ENCODE measurements at regions not wholly inside any gene's neighbourhood (a gene's known extent, or its start where the extent isn't known, plus 50 kb on each side); places are given as distances from the start of the nearest gene placed in this dataset.

DNA sequence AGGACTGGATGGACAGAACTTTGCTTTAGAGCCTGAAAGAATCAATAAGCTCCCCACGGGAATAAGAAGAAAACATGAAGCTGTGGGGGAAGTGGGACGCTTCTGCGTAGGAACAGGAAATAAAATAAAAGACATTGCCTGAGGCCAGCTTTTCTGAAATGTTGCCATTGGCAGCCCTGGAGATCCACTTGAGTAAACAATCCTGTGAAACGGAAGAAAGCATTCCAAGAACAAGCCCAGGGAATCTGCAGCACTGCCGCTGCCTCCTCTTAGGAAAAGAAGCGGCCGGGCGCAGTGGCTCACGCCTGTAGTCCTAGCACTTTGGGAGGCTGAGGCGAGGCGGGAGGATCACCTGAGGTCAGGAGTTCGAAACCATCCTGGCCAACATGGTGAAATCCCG lies 182.3 kb upstream of the RALGAPA2 start:
- Mint-ChIP-seq H3K27ac (no peak overlapping the region), H3K36me3 (no peaks in the 10 kb centered on the region), H3K4me3 (no peak overlapping the region), H3K9me3 (no peaks in the 10 kb centered on the region), H3K27me3 (peaks cover 2% of the 10 kb centered on the region), H3K4me1 (no peaks in the 10 kb centered on the region)

DNA sequence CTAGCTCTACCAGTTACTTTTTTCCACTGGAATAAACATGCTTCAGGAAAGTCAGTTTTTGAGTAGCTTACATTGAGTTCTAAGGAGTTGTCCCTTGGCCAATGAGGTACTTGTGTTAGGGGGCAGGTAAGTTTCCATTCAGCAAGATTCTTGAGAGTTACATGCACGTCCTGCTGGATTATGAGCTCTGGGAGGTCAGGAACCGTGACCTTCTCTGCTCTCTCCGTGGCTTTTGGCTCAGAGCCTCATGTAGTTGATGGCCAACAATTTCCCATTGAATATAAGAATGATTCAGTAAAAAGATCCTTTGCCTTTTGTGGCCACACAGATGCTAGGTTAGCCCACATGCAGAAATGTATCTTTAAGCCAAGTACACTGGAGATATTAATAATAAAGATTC lies 181.8 kb upstream of the RALGAPA2 start:
- H3K9me3 Mint-ChIP-seq = no peaks in the 10 kb centered on the region
- no peaks in the 10 kb centered on the region for H3K36me3 Mint-ChIP-seq
- no peaks in the 10 kb centered on the region for H3K4me1 Mint-ChIP-seq
- H3K27ac Mint-ChIP-seq = no peak overlapping the region
- H3K27me3 Mint-ChIP-seq = peaks cover 2% of the 10 kb centered on the region
- no peak overlapping the region for H3K4me3 Mint-ChIP-seq

DNA sequence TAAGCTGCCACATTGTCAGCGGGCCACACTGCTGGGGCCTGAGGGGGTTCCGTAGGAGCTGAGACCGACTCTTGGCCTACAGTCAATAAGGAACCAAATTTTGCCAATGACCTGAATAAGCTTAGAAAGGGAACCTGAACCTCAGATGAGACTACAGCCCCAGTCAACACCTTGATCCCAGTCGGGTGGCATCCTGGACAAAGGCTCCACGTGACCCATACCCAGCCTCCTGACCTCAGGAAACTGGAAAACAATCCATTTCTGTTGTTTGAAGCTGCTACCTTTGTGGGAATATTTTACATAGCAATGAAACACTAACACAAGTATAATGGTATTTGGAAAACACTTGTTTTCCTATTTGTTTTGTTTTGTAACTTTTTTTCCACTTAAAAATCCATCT lies 179.9 kb upstream of the RALGAPA2 start:
- Mint-ChIP-seq H3K36me3 (no peaks in the 10 kb centered on the region), H3K4me1 (no peaks in the 10 kb centered on the region), H3K9me3 (no peaks in the 10 kb centered on the region), H3K27ac (no peak overlapping the region), H3K27me3 (peaks cover 4% of the 10 kb centered on the region), H3K4me3 (no peak overlapping the region)

DNA sequence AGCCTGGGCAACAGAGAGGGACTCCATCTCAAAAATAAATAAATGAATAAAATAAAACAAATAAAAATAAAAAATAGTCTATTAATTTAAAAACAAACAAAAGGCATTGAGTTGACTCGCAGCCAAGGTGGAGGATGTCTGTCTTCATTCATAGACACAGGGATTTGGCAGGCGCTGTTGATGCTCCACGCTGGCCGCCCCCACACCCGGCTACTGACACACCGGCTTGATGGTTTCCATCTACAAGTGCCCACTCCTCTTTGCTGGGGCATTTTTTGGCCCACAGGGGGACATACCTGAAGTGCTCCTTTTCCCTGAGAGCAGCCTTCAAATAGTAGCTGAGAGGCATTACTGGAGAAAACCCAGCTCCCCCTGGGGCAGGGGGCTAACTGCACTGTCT lies 178.3 kb upstream of the RALGAPA2 start:
- Mint-ChIP-seq H3K4me1 (no peaks in the 10 kb centered on the region), H3K27ac (no peak overlapping the region), H3K36me3 (no peaks in the 10 kb centered on the region), H3K27me3 (peaks cover 9% of the 10 kb centered on the region), H3K4me3 (no peak overlapping the region), H3K9me3 (no peaks in the 10 kb centered on the region)

DNA sequence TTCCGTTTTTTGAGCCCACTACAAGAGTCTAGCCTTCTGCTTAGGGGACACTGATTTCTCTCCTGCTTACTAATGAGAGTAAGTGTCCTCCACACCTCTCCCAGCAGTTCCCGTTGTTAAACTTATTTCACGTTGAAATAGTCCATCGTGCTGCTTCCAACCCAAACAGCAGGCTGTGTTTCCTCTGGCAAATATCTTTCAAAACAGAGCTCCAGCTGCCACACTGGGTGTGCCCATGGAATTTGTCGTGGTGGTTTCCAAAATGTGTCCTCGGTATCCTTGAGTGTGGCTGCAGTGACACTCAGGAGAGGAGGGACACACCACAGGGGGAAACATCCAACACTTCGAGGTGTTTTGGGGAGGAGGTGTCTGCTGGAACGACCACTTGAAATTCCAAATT lies 176.5 kb upstream of the RALGAPA2 start:
- Mint-ChIP-seq H3K27ac (no peak overlapping the region), H3K4me3 (no peak overlapping the region), H3K36me3 (no peaks in the 10 kb centered on the region), H3K4me1 (no peaks in the 10 kb centered on the region), H3K27me3 (peaks cover 9% of the 10 kb centered on the region), H3K9me3 (no peaks in the 10 kb centered on the region)

DNA sequence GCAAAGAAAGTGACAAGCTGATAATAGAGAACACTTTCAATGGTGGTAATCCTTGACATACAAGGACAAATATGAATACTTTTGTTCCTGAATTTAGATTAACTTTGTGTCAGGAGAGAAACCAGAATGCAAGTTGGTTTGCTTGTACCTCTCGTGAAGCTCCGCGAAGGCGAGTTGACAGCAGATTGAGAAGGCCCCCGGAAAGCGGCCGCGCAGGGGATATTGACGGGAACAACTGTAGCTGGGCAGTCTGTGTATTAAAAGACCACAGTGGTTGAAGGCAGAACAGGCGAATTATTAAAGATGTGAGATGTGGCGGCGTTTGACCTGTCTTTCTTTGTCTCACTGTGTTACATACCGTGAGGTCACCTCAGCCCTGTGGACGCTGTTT lies 175.8 kb upstream of the RALGAPA2 start:
- Mint-ChIP-seq H3K36me3 (no peaks in the 10 kb centered on the region), H3K4me3 (no peak overlapping the region), H3K27ac (no peak overlapping the region), H3K4me1 (no peaks in the 10 kb centered on the region), H3K27me3 (peaks cover 9% of the 10 kb centered on the region), H3K9me3 (no peaks in the 10 kb centered on the region)

DNA sequence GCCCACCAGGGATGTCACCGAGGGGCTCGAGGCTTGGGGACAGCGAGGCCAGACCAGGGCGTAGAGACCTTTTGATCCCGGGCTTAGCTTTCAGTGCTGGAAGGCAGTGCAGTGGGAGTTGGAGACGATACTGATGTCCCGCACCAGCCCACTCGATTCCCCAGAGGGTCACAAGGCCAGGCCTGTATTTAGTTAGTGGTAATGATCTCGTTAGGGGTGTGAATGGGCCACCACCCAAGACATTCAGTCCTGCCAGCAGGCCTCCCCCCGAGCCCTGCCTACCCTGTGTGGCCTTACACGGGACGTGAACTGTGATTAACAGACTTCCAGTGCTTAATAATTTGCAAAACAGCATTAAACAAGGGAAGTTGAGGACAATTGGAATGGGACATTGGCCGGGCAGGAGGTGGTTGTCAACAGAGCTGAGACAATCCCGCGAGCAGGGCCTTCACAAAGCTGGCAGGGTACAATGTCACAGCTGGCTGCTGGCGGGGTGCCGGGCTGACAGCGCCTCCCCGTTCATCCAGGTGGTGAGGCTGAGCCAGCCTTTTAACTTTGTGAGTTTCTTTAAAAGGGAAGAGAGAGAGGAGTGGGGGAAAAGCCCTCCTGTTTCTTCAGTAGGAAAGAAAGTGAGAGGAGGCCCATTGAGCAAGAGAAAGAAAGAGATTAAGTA lies 175.3 kb upstream of the RALGAPA2 start:
- Mint-ChIP-seq H3K4me1 (no peaks in the 10 kb centered on the region), H3K9me3 (no peaks in the 10 kb centered on the region), H3K27me3 (peaks cover 9% of the 10 kb centered on the region), H3K27ac (no peak overlapping the region), H3K36me3 (no peaks in the 10 kb centered on the region), H3K4me3 (no peak overlapping the region)

DNA sequence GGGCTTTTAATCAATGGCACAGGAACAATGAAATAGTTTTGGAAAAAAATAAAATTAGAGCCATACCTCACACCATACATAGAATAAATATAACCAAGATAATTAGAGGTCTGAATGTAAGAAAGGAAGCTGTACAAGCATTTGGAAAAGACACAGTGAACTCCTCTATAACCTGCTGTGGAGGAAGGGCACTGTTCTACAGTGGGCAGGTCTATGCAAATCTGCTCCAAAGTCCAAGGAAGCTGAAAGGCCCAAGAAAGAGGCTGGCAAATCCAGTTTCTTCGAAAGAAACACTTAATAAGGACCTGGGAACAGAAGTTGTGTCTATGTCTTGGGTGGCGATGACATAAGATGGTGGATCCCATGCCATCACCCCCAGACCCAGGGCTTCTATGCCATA lies 169.4 kb upstream of the RALGAPA2 start:
- Mint-ChIP-seq H3K9me3 (no peaks in the 10 kb centered on the region), H3K27me3 (peaks cover 8% of the 10 kb centered on the region), H3K27ac (no peak overlapping the region), H3K36me3 (no peaks in the 10 kb centered on the region), H3K4me1 (no peaks in the 10 kb centered on the region), H3K4me3 (no peak overlapping the region)

DNA sequence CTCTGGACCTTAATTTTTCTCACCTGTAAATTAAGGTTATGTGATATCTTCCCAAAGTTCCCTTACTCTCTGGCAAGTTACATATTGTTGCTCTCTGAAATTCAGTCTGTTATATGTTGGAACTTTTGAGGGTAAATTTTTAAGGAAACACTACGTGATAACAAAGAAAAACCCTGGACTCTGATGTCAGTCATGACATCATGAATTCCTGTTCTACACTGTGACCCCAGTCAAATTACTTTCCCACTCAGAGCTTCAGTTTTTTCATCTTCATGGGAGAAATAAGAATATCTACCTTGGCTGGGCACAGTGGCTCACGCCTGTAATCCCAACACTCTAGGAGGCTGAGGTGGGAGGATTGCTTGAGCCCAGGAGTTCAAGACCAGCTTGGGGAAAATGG lies 164.6 kb upstream of the RALGAPA2 start:
- Mint-ChIP-seq H3K27ac (no peak overlapping the region), H3K4me3 (no peak overlapping the region), H3K9me3 (no peaks in the 10 kb centered on the region), H3K4me1 (no peaks in the 10 kb centered on the region), H3K36me3 (no peaks in the 10 kb centered on the region), H3K27me3 (peaks cover 6% of the 10 kb centered on the region)

DNA sequence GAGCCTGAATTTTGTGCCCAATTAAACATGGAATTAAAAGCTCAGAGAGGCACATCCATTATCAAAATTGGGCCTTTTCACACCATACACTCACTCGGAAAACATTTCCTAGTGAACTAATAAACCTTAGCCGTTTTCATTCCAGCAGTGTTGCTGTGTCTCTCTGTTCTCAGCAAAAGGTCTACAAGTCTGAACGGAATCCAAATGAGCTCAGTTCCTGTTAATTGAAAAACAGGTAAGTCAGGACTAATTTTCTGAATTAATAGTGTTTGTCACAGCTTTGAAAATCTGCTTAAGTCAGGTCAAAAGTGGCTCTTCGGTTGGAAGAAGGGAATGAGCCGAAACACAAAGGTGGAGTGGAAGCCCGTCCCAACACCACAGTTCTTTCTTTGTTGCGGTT lies 163.3 kb upstream of the RALGAPA2 start:
- Mint-ChIP-seq H3K27ac (no peak overlapping the region), H3K4me1 (no peaks in the 10 kb centered on the region), H3K9me3 (no peaks in the 10 kb centered on the region), H3K4me3 (no peak overlapping the region), H3K27me3 (peaks cover 11% of the 10 kb centered on the region), H3K36me3 (no peaks in the 10 kb centered on the region)

DNA sequence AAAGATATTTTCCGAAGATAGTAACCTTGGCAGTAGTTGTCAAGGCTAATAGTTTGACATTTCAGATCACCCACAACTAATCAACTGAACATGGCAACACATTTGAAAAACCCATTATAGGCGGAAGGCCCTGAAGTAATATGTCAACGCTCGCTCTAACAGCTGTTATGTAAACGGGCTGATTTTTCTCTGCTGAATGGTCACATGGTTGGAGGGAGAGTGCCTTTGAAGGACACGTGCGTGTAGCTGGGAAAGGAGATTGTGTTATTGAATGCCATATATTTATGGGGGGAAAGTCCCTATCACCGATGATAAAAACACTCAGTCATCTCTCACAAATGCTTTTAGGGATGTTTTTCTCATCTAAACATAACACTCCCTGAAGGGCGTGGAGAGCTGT lies 160.0 kb upstream of the RALGAPA2 start:
- Mint-ChIP-seq H3K4me1 (no peaks in the 10 kb centered on the region), H3K27ac (no peak overlapping the region), H3K4me3 (no peak overlapping the region), H3K36me3 (no peaks in the 10 kb centered on the region), H3K27me3 (peaks cover 6% of the 10 kb centered on the region), H3K9me3 (no peaks in the 10 kb centered on the region)

DNA sequence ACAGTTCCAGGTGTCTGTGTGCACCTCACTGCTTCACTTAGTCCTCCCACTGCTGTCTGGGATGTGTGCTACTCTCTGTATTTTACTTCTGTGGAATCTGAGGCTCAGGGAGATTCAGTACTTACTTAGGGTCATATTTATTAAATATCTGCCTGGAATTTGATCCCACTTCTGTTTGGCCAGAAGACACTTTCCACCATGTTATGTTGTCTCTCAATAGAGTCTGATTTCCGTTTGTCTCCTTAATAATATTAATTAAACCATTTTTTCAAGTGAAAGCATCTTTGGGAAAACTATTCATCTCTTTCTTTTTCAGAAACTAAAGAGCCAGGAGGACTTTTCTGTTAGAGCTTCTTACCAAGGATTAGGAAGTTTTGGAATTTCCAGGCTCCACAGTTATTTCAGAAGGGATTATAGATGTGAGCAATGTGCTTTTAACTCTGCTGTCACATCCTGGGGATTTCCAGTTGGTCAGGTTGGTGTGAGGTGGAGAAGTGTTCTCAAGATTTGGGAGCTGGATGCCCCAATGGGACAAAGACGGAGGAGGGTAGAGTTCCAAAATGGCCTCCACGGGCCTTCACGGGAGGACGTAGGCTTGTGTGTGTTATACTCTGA lies 156.8 kb upstream of the RALGAPA2 start:
- Mint-ChIP-seq H3K27me3 (peaks cover 6% of the 10 kb centered on the region), H3K27ac (no peak overlapping the region), H3K36me3 (no peaks in the 10 kb centered on the region)

DNA sequence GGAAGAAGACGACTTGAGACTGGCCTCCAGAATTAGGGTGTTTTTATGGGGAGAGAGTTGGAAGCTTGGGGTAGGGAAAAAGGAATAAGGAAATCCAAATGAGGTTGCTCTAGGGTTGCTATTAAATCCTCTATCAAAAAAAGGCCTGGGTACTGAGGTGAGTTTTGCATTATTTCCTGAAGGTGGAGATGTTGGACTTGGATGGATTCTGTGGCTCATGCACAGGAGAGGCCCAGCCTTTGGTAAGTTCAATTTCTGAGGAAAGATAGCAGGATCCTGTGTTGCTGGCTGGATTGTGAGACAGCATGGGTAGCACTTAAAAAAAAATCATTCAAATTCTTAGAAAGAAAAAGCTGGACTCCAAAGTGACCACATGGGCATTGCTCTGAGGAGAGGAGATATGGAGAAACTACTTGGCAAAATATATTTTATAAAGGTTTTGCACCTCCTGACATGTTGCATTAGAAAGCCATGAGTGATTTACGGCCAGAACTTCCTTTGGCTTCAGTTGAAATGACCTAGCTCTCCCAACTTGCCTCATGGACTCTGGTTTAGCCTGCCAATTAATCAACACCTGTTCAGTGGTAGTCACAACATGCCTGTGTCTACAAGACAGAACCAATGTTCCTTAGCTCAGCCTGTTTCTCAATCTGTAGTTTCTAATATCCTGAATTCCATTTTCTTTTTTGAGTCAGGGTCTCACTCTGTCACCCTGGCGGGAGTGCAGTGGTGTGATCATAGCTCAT lies 152.1 kb upstream of the RALGAPA2 start:
- Mint-ChIP-seq H3K27me3 (peaks cover 1% of the 10 kb centered on the region), H3K4me3 (no peak overlapping the region), H3K4me1 (no peaks in the 10 kb centered on the region), H3K9me3 (no peaks in the 10 kb centered on the region), H3K36me3 (no peaks in the 10 kb centered on the region), H3K27ac (no peak overlapping the region)

More for the DNA sequence above, 156.8 kb upstream of the RALGAPA2 start:
- Mint-ChIP-seq H3K9me3 (no peaks in the 10 kb centered on the region), H3K4me1 (no peaks in the 10 kb centered on the region), H3K4me3 (no peak overlapping the region)

DNA sequence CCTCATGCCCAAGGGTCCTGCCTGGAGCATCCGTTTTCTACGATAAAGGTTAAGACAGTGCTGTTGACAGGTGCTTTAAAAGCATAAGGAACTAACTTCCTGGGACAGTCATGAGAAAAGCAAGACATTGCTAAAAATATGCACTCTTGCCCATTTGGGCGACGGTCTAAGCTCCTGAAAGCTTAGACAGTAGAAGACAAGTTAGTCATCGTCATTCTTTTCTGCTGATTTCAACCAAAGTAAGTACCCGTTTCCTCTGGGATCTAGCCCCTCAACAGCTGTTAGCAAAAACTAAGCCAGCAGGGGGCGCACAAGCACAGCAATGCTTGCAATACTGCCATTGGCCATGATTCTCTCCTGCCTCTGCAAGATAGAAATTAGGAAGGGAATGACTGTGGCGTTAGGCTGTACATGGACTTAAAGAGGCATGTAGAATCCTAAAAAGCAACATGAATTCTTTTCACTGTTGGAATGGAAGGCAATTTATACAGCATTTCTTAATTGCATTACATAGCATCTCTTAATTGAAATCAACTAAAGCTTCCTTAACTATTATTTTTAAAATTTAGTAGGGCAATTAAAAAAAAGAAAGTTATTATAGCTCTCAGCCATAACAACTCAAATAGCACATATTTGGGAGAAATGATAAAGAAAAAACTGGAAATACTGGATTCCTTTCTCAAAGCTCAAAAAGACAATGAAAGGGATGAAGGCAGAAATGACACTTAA lies 147.8 kb upstream of the RALGAPA2 start:
- no peaks in the 10 kb centered on the region for H3K36me3 Mint-ChIP-seq
- no peak overlapping the region for H3K27ac Mint-ChIP-seq
- no peak overlapping the region for H3K4me3 Mint-ChIP-seq
- no peaks in the 10 kb centered on the region for H3K9me3 Mint-ChIP-seq
- H3K27me3 Mint-ChIP-seq = peaks cover 7% of the 10 kb centered on the region
- H3K4me1 Mint-ChIP-seq = no peaks in the 10 kb centered on the region

DNA sequence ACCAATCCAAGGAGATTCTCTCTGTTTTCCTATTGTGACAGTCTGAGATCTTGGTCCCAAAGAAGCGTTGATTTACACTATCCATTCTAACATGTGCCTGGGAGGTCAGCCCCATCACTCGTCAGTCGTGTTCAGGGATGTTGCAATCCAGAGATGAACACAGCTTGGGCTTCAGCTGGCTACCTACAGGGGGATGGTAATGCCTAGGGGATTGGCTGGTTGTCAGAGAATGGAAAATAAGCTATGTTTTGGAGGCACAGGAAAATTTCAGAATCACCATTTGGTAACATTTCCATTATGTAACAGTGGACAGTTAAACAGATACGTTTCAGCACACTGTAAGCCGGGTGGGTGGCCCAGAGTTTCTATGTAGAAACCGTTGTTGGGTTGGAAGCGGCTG lies 147.1 kb upstream of the RALGAPA2 start:
- Mint-ChIP-seq H3K36me3 (no peaks in the 10 kb centered on the region), H3K9me3 (peaks cover 0 to under 1% (median 0%) of the 10 kb centered on the region in 3 donors), H3K27me3 (peaks cover 8% of the 10 kb centered on the region), H3K27ac (no peak overlapping the region), H3K4me1 (no peaks in the 10 kb centered on the region), H3K4me3 (no peak overlapping the region)

All from IgD-negative memory B cell (primary cell).